GM18873 (cell line): ENCODE measurements at regions not wholly inside any gene's neighbourhood (a gene's known extent, or its start where the extent isn't known, plus 50 kb on each side); places are given as distances from the start of the nearest gene placed in this dataset.
A peak's percentile ranks its signal among the peaks of the same experiment; 100 is the strongest.

Source experiments
- ATAC-seq: cut with Tn5 transposase; IDR thresholded peaks from one replicate; pipeline ENCODE4 v1.9.1; 2021; ENCODE audit warnings: mild to moderate bottlenecking, moderate library complexity, moderate number of reproducible peaks; ENCODE audit not compliant: unreplicated experiment, low FRiP score

GRCh38 chr10:60728056-60728455 lies 50.2 kb upstream of the CDK1 start:
- no peak for ATAC-seq

GRCh38 chr10:60726257-60726656 lies 52.0 kb upstream of the CDK1 start:
- no peak for ATAC-seq

GRCh38 chr10:60722623-60723022 lies 55.7 kb upstream of the CDK1 start:
- no peak for ATAC-seq

- no peak for ATAC-seq
These were observed 58.6 kb upstream of the CDK1 start for GRCh38 chr10:60719721-60720120.

- ATAC-seq: no peak
These were observed 59.4 kb upstream of the CDK1 start for GRCh38 chr10:60718886-60719285.

- ATAC-seq: peak; percentile 72
These were observed 60.4 kb upstream of the CDK1 start for GRCh38 chr10:60717852-60718251.

- ATAC-seq: peak; percentile 58
These were observed 64.0 kb upstream of the CDK1 start for GRCh38 chr10:60714233-60714632.

GRCh38 chr10:60711496-60711895 lies 66.8 kb upstream of the CDK1 start:
- ATAC-seq: no peak

- no peak for ATAC-seq
These were observed 68.2 kb upstream of the CDK1 start for GRCh38 chr10:60710041-60710440.

- ATAC-seq: no peak
These were observed 69.6 kb upstream of the CDK1 start for GRCh38 chr10:60708666-60709065.

GRCh38 chr10:60707841-60708240 lies 70.4 kb upstream of the CDK1 start:
- ATAC-seq: no peak

GRCh38 chr10:60706146-60706545 lies 72.1 kb upstream of the CDK1 start:
- ATAC-seq: no peak

- no peak for ATAC-seq
These were observed 72.9 kb upstream of the CDK1 start for GRCh38 chr10:60705376-60705775.

- ATAC-seq: no peak
These were observed 73.8 kb upstream of the CDK1 start for GRCh38 chr10:60704471-60704870.

- ATAC-seq: no peak
These were observed 74.8 kb upstream of the CDK1 start for GRCh38 chr10:60703266-60704041.

- ATAC-seq: no peak
These were observed 90.6 kb upstream of the CDK1 start for GRCh38 chr10:60687679-60688078.

- no peak for ATAC-seq
These were observed 94.2 kb upstream of the CDK1 start for GRCh38 chr10:60684091-60684490.

GRCh38 chr10:60681103-60681502 lies 97.2 kb upstream of the CDK1 start:
- no peak for ATAC-seq

- no peak for ATAC-seq
These were observed 98.8 kb upstream of the CDK1 start for GRCh38 chr10:60679388-60679990.

GRCh38 chr10:60678978-60679377 lies 99.3 kb upstream of the CDK1 start:
- ATAC-seq: no peak

- ATAC-seq: no peak
These were observed 100.6 kb upstream of the CDK1 start for GRCh38 chr10:60677531-60678129.

- no peak for ATAC-seq
These were observed 103.0 kb upstream of the CDK1 start for GRCh38 chr10:60675236-60675635.
